ENCODE measurements at regions not wholly inside any gene's neighbourhood (a gene's known extent, or its start where the extent isn't known, plus 50 kb on each side); places are given as distances from the start of the nearest gene placed in this dataset.

GRCh38 chr6:56795466-56796195 is 152.9 kb upstream of the DST start:
- TF ChIP-seq POLR2AphosphoS5 (IDR thresholded peaks at IDR 0.05; ENCODE audit: low read depth, low read length): no peak
- TF ChIP-seq, protein P1, sequence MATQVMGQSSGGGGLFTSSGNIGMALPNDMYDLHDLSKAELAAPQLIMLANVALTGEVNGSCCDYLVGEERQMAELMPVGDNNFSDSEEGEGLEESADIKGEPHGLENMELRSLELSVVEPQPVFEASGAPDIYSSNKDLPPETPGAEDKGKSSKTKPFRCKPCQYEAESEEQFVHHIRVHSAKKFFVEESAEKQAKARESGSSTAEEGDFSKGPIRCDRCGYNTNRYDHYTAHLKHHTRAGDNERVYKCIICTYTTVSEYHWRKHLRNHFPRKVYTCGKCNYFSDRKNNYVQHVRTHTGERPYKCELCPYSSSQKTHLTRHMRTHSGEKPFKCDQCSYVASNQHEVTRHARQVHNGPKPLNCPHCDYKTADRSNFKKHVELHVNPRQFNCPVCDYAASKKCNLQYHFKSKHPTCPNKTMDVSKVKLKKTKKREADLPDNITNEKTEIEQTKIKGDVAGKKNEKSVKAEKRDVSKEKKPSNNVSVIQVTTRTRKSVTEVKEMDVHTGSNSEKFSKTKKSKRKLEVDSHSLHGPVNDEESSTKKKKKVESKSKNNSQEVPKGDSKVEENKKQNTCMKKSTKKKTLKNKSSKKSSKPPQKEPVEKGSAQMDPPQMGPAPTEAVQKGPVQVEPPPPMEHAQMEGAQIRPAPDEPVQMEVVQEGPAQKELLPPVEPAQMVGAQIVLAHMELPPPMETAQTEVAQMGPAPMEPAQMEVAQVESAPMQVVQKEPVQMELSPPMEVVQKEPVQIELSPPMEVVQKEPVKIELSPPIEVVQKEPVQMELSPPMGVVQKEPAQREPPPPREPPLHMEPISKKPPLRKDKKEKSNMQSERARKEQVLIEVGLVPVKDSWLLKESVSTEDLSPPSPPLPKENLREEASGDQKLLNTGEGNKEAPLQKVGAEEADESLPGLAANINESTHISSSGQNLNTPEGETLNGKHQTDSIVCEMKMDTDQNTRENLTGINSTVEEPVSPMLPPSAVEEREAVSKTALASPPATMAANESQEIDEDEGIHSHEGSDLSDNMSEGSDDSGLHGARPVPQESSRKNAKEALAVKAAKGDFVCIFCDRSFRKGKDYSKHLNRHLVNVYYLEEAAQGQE (IDR thresholded peaks at IDR 0.05; ENCODE audit: insufficient read depth in 1 of 2, low read depth in 2 of 2, low read length in 2 of 2): no peak
- TF ChIP-seq TAF1 (IDR thresholded peaks at IDR 0.05; ENCODE audit: borderline replicate concordance, insufficient read depth, low read length): no peak
- TF ChIP-seq SIN3A (IDR thresholded peaks at IDR 0.05; ENCODE audit: borderline replicate concordance, insufficient read depth, low read length): no peak
- no peak for TF ChIP-seq FOXP2 (optimal IDR thresholded peaks at IDR 0.05; ENCODE audit: borderline replicate concordance, extremely low read depth, extremely low read length, insufficient read depth)
